ENCODE measurements at regions not wholly inside any gene's neighbourhood (a gene's known extent, or its start where the extent isn't known, plus 50 kb on each side); places are given as distances from the start of the nearest gene placed in this dataset.

DNA sequence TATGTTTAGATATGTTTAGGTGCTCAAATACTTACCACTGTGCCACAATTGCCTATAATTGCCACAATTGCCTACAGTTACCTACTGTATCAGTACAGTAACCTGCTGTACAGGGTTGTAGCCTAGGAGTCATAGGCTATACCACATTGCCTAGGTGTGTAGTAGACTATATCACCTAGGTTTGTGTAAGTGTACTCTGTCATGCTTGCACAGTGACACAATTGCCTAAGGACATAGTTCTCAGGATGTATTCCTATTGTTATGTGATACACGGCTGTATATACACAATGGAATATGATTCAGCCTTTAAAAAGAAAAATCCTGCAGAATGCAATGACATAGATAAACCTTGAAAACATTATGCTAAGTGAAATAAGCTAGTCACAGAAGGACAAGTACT, 264.8 kb downstream of the RAP2B start:
- TF ChIP-seq CTCF (IDR thresholded peaks at IDR 0.05): no peak
- no peak for TF ChIP-seq POLR2A (IDR thresholded peaks at IDR 0.05)
- Histone ChIP-seq H3K27me3 (no peaks in the 10 kb centered on the region), H3K4me3 (no peak overlapping the region), H3K27ac (no peak overlapping the region), H3K9me3 (peaks cover 0 to 12% (median 0%) of the 10 kb centered on the region in 3 donors), H3K36me3 (replicated peaks in 1 of 2; ENCODE audit: insufficient read depth in 1 of 2, low read depth in 2 of 2) (no peaks in the 10 kb centered on the region), H3K4me1 (no peaks in the 10 kb centered on the region)
- ATAC-seq (no peak), DNase-seq (no peak)
- intact Hi-C loops (cut with DNase I): no loop called here
- WGBS, 2 donors: 46 to 60% methylated on average over 1 of the region's 1 CpG

DNA sequence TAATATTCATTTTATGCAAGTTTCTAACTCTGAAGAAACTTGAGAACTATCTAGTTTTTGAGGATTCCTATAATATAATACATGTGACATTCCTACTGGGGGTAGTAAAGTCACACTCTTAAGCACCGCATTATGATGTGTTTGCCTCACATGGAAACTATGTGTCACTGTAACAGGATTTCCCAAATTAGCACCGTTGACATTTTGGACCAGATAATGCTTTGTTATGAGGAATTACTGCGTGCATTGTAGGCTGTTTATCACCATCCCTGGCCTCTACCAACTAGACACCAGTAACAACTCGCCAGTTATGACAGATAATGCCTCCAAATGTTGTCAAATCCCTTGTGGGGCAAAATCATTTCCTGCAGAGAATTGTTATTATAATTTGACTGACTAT, 267.8 kb downstream of the RAP2B start:
- TF ChIP-seq CTCF (IDR thresholded peaks at IDR 0.05) (no peak), POLR2A (IDR thresholded peaks at IDR 0.05) (no peak)
- Histone ChIP-seq H3K36me3 (replicated peaks in 1 of 2; ENCODE audit: insufficient read depth in 1 of 2, low read depth in 2 of 2) (no peaks in the 10 kb centered on the region), H3K4me1 (no peaks in the 10 kb centered on the region), H3K27me3 (no peaks in the 10 kb centered on the region), H3K9me3 (no peaks in the 10 kb centered on the region), H3K4me3 (no peak overlapping the region), H3K27ac (no peak overlapping the region)
- no peak for ATAC-seq
- intact Hi-C loops (cut with DNase I): no loop called here
- DNase-seq: no peak
- 48 to 56% methylated on average over 4 of the region's 4 CpGs for WGBS, 2 donors

GRCh38 chr3:153431076-153431475, 269.1 kb downstream of the RAP2B start:
- H3K9me3 ChIP-seq: no peaks in the 10 kb centered on the region
- no peaks in the 10 kb centered on the region for H3K36me3 ChIP-seq (replicated peaks in 1 of 2; ENCODE audit: insufficient read depth in 1 of 2, low read depth in 2 of 2)
- no peaks in the 10 kb centered on the region for H3K27me3 ChIP-seq
- no peak overlapping the region for H3K27ac ChIP-seq
- no peak for ATAC-seq
- TF ChIP-seq POLR2A (IDR thresholded peaks at IDR 0.05) (no peak), CTCF (IDR thresholded peaks at IDR 0.05) (no peak)
- WGBS, 2 donors: 44 to 58% methylated on average over 1 of the region's 1 CpG
- intact Hi-C loops (cut with DNase I): no loop called here
- no peak overlapping the region for H3K4me3 ChIP-seq
- no peaks in the 10 kb centered on the region for H3K4me1 ChIP-seq
- DNase-seq: no peak

- Histone ChIP-seq H3K9me3 (no peaks in the 10 kb centered on the region), H3K4me3 (no peak overlapping the region), H3K27ac (no peak overlapping the region), H3K36me3 (replicated peaks in 1 of 2; ENCODE audit: insufficient read depth in 1 of 2, low read depth in 2 of 2) (no peaks in the 10 kb centered on the region), H3K27me3 (no peaks in the 10 kb centered on the region), H3K4me1 (no peaks in the 10 kb centered on the region)
- no peak for TF ChIP-seq CTCF (IDR thresholded peaks at IDR 0.05)
- TF ChIP-seq POLR2A (IDR thresholded peaks at IDR 0.05): no peak
- DNase-seq (no peak), ATAC-seq (no peak)
- intact Hi-C loops (cut with DNase I): no loop called here
- 12 to 14% methylated on average over 2 of the region's 2 CpGs for WGBS, 2 donors
Measured at GRCh38 chr3:153437666-153438065, 275.6 kb downstream of the RAP2B start.

GRCh38 chr3:153438271-153438670, 276.2 kb downstream of the RAP2B start:
- WGBS, 2 donors: 29 to 35% methylated on average over 3 of the region's 3 CpGs
- DNase-seq: no peak
- ATAC-seq: no peak

More at GRCh38 chr3:153438271-153438670, 276.2 kb downstream of the RAP2B start:
- Histone ChIP-seq H3K36me3 (replicated peaks in 1 of 2; ENCODE audit: insufficient read depth in 1 of 2, low read depth in 2 of 2) (no peaks in the 10 kb centered on the region), H3K27ac (no peak overlapping the region), H3K27me3 (no peaks in the 10 kb centered on the region), H3K4me1 (no peaks in the 10 kb centered on the region), H3K4me3 (no peak overlapping the region), H3K9me3 (no peaks in the 10 kb centered on the region)
- intact Hi-C loops (cut with DNase I): no loop called here
- no peak for TF ChIP-seq POLR2A (IDR thresholded peaks at IDR 0.05)

All from body of pancreas (tissue), 4 donors.